ENCODE measurements at regions not wholly inside any gene's neighbourhood (a gene's known extent, or its start where the extent isn't known, plus 50 kb on each side); places are given as distances from the start of the nearest gene placed in this dataset.
A peak's percentile ranks its signal among the peaks of the same experiment; 100 is the strongest.

DNA sequence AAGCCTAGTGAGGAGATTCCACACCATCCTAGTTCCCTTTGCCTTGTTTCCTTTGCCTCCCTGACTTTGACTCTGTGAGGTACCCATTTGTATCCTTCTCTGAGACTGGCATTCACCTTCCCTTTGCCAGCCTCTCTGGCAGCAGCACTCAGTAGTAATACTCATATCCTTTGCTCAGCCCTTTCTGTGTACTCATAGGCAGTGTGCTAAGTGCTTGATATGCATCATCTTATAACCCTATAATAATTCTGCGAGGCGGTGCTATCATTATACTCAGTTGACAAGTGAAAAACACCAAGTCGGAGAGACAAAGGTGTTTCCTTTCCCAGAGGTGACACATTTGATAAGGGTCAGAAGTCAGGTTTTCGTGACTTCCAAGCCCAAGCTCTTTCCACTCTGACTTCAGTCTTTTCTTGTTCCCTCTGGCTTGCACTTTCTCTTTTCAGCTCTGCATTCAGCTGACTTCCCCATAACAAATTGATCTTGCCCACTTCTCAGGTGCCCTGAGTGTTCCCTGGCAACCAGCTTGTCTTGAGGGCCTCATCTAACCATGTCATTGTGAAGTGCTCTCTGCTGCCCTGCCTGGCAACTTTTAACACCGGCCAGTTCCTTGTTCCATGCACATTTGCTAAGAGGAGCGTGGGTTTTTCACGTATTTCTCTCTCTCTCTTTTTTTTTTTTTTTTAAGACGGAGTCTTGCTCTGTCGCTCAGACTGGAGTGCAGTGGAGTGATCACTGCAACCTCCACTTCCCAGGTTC is 94.5 kb upstream of the UPP2 start:
- DNase-seq, result peak; percentile 61

DNA sequence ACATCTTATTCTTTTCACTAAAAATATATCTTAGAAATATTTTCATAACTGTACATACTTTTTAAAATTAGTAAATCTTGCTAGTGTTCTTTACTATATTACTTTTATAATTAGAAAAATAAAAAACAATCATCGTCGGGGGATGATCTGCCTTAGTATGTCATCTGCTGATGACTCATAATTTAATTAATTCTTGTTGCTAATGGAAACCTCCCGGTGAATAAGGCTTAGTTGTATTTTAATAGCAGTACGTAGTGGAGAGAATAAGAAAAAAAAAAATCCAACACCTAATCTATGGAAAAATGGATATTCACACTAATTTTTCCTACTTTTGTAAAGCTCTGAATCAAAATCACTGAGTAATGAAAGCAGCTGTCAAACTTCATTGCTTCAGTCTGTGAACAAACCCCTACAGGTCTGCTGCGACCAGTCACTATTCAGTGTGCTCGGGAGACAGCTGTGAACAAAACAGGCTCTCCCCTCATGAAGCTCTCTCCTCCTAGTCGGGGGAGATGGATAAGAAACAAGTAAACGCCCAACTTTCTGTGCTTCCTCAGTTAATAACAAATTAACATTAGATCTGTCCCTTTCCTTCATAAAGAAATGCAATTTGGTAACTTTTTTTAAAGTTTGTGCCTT is 97.4 kb upstream of the UPP2 start:
- no peak for DNase-seq

DNA sequence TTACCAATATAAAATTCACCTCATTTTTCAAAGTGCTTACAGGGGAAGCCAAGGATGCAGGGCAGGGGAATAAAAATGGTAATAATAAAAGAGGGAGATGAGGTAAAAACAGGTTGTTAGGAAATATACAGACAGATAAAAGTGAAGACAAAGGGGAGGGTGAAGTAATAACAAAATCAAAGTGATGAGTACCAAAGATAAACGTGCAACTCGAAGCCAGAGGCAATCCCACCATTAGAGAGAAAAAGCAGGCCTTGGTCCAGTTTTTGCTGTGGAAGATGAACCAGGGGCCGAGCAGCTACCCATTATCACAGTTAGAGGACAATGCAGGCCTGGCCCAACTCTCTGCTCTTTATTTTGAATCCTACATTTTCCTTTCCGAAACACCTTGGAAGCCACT is 99.6 kb upstream of the UPP2 start:
- no peak for DNase-seq

DNA sequence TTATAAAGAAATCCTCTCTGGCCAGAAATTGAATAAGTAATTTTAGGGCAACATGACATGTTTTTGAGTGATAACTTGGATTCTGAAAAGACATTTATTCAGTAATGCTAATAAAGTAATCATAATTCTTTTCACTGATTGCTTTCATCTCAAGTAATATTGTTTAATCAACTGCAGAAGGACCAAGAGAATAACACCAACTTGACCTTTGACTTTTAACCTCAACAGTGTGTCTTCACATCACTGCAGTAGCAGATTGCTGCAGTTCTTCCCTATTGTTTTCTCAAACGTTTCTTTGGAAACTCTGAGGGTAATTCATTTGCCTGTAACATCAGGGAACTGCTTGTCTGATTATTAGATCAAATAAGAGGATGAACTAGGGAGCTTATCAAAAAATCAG is 104.9 kb upstream of the UPP2 start:
- DNase-seq, result no peak

DNA sequence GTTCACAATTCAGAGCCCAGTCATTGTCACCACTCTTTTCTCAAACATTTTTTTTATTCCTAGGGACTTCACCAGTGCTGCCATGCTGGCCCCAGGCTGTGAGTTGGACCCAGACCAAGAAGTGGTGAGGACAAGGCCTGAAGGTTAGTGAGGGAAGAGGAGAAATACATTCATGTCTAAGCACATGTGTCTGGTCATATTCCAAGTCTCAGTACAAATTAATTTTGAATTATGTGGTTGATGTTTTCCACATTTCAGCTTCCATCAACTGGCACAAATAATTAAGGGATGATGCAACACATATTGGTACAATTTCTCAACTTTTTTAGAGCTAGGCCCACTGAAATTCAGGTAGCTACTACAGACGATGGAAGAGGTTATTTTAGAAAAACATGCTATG is 106.6 kb upstream of the UPP2 start:
- no peak for DNase-seq

DNA sequence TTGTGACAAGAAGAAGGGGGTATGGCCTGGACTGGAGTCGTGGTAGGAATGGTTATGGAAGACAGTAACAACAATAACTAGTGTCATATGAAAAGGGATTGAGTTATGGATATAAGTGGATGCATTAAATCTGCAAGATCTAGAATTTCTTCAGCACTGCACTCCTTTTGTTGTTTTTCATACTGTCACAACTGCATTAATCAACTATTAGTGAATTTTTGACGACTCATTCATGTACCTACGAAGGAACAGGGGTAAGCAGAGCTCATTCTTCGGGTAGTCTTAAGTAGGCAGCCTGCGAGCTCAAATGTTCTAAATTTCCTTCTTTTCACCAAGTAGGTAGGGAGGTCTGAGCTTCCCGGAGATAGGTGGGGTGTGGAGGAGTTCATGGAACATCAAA is 109.7 kb upstream of the UPP2 start:
- no peak for DNase-seq

DNA sequence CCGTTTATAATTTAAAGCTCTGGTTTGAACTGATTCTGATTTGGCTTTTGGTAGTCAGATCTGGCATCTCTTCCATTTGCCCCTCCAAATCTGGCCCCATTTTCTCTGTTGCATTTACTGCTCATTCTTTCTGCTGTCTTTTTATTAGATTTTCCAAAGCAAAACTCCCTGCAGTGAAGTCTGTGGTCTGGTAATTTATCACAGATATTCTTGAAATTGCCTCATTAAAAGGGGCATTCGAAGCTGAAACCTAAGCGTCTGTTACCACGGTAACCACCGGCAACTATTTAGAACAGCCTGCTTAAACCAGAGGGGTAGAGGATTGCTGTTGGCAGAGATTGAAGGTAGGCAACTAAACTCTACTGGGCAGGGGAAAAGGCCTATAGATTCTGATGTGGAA is 111.5 kb upstream of the UPP2 start:
- DNase-seq, result no peak

DNA sequence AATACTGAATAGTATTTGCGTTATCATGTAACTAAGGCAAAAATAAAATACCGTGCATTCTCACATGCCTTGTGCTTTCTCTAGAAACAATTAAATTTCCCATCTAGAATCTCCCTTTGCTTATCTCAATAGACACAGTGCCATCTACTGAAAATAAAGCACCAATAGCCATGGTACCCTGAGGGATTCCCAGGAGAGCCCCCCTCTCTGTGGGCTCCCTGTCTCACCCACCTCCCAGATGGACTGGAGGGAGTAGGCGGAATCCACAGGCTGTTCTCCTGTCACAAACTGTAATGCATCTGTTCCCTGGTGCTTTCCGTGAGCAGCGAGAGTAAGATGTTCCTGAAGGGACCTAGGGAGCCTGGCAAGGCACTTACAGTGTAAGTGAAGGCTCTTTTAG is 112.4 kb upstream of the UPP2 start:
- peak; percentile 53 for DNase-seq

DNA sequence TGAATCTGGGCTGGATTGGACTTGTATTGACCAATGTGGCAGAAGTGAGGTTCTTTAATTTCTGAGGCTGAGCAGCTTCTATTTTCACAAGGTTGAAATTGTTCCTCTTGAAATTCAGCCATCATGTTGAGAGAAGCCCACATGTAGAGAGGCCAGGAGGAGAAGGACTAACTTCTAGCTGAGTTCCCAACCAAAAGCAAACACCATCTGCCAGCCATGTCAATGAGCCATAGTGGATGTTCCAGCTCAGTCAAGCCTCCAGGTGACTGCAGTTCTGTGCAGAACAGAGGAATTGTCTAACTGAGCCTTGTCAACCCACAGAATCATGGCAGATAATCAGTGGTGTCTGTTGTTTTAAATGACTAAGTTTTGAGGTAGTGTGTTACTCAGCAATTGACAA is 110.6 kb upstream of the ACVR1 start:
- DNase-seq, result no peak

DNA sequence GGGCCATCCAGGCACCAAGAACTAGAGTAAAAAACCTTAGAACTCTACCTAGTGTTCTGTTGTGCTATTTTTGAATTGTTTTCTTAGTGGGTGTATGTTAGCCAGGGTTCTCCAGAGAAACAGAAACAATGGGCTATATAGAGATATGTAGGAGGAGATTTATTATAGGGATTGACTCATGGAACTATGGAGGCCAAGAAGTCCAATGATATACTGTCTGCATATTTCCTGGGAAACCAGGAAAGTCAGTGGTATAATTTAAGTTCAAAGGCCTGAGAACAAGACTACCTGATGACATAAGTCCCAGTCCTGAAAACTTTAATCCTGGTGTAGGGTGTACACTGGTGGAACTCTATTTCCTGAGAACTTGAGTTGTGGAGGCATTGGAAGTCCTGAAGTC is 108.7 kb upstream of the ACVR1 start:
- no peak for DNase-seq

DNA sequence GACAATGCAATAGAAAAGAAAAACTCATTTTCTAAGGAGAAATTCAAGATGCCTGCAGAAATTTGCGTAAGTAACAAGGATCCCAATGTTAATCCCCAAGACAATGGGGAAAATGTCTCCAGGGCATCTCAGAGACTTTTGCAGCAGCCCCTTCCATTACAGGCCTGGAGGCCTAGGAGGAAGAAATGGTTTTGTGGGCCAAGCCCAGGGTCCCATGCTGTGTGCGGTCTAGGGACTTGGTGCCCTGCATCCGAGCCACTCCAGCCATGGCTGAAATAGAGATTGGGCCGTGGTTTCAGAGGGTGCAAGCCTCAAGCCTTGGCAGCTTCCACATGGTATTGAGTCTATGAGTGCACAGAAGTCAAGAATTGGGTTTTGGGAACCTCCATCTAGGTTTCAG is 103.9 kb upstream of the ACVR1 start:
- no peak for DNase-seq

DNA sequence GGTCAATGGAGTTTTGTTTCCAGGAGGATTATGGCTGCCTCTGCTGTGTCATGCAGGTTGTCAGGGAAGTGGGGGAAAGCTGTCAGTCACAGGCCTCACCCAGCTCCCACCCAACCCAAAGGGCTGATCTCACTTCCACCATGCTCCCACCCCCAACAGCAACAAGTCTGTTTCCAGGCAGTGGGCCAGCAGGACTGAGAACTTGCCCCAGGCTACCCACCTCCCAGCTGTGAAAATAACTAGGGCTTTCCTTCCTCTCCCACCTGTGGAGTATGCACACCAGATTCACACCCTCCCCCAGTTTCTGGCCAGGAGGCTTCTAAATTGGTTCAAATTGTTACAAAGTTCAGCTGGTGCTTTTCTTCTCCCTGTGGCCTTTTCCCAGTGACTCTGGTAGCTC is 95.6 kb upstream of the ACVR1 start:
- DNase-seq, result no peak

DNA sequence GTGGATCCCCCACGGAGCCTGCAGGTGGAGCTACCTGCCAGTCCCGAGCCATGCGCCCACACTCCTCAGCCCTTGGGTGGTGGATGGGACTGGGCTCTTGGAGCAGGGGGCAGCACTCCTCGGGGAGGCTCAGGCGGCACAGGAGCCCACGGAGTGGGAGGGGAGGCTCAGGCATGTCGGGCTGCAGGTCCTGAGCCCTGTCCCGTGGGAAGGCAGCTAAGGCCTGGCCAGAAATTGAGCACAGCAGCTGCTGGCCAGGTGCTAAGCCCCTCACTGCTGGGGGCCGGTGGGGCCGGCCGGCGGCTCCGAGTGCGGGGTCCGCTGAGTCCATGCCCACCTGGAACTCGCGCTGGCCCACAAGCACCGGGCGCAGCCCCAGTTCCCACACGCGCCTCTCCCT is 91.7 kb upstream of the ACVR1 start:
- DNase-seq, result no peak

DNA sequence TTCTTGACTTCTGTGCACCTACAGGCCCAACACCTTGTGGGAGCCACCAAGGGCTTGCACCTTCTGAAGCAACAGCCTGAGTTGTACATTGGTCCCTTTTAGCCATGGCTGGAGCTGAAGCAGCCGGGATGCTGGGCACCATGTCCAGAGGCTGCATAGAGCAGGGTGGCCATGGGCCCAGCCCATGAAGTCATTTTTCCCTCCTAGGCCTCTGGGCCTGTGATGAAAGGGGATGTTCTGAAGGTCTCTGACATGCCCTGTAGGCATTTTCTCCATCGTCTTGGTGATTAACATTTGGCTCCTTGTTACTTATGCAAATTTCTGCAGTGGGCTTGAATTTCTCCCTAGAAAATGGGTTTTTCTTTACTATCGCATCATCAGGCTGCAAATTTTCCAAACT is 83.1 kb upstream of the ACVR1 start:
- DNase-seq, result no peak

DNA sequence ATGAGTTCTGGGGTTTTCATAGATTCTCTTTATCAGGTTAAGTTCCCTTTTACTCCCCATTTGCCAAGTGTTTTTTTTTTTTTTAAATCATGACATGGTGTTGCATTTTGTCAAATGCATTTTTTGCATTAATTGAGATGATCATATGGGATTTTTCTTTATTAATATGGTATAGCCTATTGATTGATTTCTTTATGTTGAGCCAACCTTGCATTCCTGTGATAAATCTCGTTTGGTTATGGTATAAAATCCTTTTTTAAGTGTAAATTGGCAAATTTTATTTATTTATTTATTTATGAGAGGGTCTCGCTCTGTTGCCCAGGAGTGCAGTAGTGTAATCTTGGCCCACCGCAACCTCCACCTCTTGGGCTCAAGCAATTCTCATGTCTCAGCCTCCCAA is 81.5 kb upstream of the ACVR1 start:
- DNase-seq, result no peak

DNA sequence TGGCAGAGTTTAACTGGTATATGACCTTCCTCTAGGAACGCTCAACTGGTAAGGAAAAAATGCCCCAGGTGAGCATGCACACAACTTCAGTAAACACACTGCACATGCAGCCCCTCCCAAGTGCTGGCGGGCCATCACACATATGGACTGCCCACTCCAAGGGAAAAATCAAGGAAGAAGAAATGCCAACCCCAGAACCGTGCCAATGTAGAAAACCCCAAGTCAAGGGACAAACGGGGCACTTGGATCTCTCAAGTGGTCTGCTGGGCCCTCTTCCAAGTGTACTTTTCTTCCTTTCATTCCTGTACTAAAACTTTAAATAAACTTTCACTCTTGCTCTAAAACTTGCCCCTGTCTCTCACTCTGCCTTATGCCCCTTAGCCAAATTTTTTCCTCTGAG is 76.4 kb upstream of the ACVR1 start:
- DNase-seq, result no peak

DNA sequence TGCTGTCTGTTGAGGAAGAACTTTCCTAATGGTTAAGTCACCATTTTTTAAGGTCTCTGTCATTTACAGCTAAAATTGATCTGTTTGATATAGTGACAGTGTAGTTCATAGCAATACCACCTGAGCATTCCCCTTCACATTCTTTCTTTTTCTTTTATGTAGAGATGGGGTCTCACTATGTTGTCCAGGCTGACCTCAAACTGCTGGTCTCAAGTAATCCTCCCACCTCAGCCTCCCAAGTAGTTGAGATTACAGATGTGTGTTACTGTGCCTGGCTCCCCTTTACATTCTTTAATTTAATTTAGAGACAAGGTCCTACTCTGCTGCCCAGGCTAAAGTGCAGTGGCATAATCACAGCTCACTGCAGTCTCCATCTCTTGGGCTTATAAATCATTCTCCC is 72.7 kb upstream of the ACVR1 start:
- DNase-seq, result no peak

DNA sequence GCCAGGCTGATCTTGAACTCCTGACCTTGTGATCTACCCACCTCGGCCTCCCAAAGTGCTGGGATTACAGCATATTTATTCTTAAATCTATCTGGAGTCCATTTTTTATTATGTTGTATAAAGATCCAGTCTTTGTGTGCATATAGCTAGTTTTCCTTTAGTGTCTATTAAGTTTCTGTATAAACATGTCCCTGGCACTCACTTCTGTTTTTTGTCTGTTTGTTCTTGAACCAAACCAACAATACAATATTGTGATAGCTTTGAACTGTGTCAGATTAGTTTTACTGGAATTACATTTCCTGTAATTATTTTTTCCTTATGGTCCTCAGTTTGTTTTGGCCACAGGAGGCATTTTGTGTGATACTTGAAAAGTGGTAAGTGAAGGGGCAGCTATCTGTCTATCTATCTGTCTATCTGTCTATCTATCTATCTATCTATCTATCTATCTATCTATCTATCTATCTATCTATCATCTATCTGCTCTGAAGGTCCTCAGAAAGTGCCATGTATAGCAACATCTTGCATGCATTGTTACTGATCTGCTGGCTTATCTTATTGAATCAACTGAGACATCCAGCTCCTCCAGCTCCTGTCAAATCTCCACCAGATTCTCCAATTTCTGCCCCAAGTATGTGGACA is 70.9 kb upstream of the ACVR1 start:
- no peak for DNase-seq

DNA sequence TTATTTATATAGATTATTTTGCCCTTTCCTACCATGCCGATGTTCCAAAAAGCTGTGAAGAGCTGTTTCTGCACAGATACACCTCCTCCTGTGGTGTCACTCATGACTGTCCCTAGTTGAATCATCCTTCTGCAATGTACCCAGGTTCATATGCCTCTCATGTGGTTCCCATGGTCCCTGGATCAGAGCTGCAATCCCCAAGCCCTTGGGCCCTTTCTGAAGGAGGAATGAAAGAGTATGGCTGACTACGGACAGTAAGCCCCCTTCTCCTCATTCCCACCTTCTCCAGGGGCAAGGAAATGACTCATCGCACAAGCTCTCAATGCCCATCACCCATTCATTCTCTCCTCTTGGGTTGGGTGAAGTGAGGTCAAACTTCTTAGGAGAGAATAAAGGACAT is 63.9 kb upstream of the ACVR1 start:
- DNase-seq, result no peak

DNA sequence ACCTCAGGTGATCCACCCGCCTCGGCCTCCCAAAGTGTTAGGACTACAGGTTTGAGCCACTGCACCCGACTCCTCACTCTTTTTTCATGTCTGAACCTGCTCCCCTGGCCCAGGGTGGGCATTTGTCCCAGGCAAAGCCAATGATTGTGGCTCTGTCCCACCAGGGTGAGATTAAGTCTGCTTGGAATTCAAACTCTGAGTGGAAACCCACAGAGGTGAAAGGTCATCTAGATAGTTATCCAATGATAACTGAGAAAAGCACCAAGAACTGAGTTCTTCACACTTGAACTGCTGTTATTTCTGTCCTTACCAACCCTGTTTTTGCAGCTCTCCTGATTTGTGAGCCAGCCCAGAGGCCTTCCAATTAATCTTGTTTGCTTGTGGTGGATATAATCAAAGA is 62.4 kb upstream of the ACVR1 start:
- peak; percentile 51 for DNase-seq

DNA sequence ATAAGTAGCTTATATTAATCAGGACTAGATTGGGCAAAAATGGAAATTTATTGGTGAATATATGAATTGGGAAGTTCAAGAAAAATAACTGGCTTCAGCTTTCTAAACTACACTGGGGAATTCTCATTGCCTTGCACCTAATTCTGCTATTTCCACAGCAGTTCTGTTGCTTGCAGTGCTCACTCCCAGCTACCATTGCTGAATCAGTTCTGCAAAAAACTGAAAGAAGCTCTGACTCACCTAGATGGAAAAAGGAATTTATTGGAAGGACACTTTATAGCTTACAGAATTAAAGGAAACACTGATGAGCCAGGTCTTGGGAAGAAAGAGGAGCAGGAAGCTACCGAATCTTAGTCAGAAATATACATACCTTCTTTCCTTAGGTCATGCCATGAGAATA is 60.3 kb upstream of the ACVR1 start:
- peak; percentile 19 for DNase-seq

DNA sequence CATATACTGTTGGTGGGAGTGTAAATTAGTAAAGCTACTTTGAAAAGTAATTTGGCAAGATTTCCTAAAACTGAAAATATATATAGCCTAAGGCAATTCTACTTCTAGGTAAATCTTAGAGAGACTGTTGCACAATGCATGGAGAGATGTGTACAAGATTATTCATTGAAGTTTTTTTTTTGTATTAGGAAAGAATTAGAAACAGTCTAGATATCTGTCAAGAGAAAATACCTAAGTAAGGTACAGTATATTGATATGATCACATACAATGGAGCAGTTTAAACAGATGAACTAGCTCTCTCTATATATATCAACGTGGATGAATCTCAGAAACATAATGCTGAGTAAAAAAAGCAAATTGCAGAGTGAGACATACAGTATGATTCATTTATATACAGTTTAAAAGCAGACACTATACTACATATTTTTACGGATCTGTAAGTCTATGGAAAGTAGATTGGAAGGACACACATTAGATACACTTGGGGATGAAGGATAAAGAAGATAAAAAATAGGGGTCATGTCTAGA is 59.3 kb upstream of the ACVR1 start:
- DNase-seq, result peak; percentile 65

DNA sequence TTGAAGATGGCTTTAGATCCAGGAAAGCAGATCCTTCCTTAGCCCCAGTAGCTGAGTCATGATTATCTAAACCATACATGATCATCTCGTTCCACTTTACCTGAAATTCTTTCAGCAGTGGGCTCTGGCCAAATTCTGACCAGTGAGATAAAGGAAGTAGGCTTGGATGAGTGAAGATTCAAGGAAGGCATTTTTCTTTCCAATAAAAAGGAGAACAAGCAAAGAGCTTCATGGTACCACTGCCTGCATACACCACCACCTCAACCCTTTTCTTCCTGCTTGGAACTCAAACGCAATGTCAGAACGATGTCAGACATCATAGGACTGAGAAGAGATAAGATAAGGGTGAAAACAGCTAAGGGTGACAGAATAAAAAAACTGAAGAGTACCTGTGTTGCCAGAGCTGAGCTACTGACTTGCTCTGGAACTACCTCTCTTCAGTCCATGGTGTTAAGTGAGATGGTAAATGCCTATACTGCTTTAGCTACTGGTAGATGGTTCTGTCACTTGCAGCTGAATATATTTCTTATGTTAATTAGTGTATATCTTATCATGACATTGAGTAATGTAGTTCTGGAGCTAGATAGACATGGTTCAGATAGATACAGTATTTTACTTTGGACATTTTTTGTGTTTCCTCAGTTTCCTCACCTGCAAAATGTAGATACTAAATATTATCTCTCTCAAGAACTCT is 58.7 kb upstream of the ACVR1 start:
- peak; percentile 65 for DNase-seq

Measured in OCI-M1 (cell line).